PC-3 (cell line): ENCODE measurements at regions not wholly inside any gene's neighbourhood (a gene's known extent, or its start where the extent isn't known, plus 50 kb on each side); places are given as distances from the start of the nearest gene placed in this dataset.

Source experiments
- EZH2 ChIP-seq: fragments of 300-600 bp; sonication (generic); IDR thresholded peaks from one replicate; pipeline ENCODE4 v1.6.1; 2017; ENCODE audit warnings: antibody characterized with exemption, mild to moderate bottlenecking, low read length; ENCODE audit not compliant: unreplicated experiment
- TF ChIP-seq, protein P1 (sequence below): fragments of 300-600 bp; sonication (generic); conservative IDR thresholded peaks from 2 replicates; pipeline ENCODE4 v1.5.1; 2017; ENCODE audit warnings: antibody characterized with exemption, low read depth, mild to moderate bottlenecking, low read length

DNA sequence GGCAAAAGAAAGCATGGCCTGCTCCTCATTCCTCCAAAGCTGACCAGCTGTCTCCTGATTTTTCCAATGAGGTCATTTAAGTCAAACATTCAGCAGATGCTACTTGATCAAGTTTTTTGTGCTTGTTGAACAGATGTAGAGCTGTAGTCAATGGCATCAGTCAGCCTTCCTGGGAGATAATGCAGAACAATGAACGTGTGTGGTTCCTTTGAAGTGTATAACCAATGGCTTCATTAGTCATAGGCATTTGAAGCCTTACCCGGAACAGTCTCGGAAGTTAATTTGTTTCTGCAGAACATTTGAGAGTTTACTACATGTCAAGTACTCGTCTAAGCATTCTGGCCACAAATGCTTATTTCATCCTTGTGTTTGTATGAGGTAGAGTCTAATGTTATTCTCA is 227.1 kb downstream of the ADRA2A start:
- TF ChIP-seq, protein P1, sequence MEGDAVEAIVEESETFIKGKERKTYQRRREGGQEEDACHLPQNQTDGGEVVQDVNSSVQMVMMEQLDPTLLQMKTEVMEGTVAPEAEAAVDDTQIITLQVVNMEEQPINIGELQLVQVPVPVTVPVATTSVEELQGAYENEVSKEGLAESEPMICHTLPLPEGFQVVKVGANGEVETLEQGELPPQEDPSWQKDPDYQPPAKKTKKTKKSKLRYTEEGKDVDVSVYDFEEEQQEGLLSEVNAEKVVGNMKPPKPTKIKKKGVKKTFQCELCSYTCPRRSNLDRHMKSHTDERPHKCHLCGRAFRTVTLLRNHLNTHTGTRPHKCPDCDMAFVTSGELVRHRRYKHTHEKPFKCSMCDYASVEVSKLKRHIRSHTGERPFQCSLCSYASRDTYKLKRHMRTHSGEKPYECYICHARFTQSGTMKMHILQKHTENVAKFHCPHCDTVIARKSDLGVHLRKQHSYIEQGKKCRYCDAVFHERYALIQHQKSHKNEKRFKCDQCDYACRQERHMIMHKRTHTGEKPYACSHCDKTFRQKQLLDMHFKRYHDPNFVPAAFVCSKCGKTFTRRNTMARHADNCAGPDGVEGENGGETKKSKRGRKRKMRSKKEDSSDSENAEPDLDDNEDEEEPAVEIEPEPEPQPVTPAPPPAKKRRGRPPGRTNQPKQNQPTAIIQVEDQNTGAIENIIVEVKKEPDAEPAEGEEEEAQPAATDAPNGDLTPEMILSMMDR, result no peak
- TF ChIP-seq EZH2, result no peak
